DND-41 (cell line): ENCODE measurements at regions not wholly inside any gene's neighbourhood (a gene's known extent, or its start where the extent isn't known, plus 50 kb on each side); places are given as distances from the start of the nearest gene placed in this dataset.

Source experiments
- ATAC-seq: fragments of 200-7000 bp; cut with Tn5 transposase; 3 replicates; pipeline ENCODE4 v1.9.1; 2021; ENCODE audit warnings: low read depth; ENCODE audit not compliant: insufficient read depth
- DNase-seq: peaks from one replicate; pipeline ENCODE4 v3.0.0-alpha.2; 2020
- H2AFZ ChIP-seq: 2 replicates; pipeline ENCODE4 v1.6.0; 2012; ENCODE audit warnings: low read depth, low read length
- H3K27ac ChIP-seq: 2 replicates; pipeline ENCODE4 v1.5.1; 2012; ENCODE audit warnings: low read length, inconsistent platforms
- H3K27me3 ChIP-seq: fragments of 200-600 bp; sonication (generic); 2 replicates; pipeline ENCODE4 v1.6.0; 2012; ENCODE audit warnings: low read length, mild to moderate bottlenecking, inconsistent platforms; ENCODE audit not compliant: insufficient read depth, poor library complexity
- H3K36me3 ChIP-seq: 2 replicates; pipeline ENCODE4 v1.5.1; 2012; ENCODE audit warnings: low read length, inconsistent platforms; ENCODE audit not compliant: insufficient read depth
- H3K4me1 ChIP-seq: 2 replicates; pipeline ENCODE4 v1.5.1; 2012; ENCODE audit warnings: mild to moderate bottlenecking, low read length; ENCODE audit not compliant: insufficient read depth
- H3K4me2 ChIP-seq: 2 replicates; pipeline ENCODE4 v1.6.0; 2012; ENCODE audit warnings: mild to moderate bottlenecking, moderate library complexity, low read length, inconsistent platforms; ENCODE audit not compliant: insufficient read depth
- H3K4me3 ChIP-seq, 2 experiments: fragments of 200-600 bp in 1 of 2; shearing (Covaris generic) in 1 of 2; 2 replicates each; pipeline ENCODE4 v1.5.1; 2012 to 2016; ENCODE audit warnings: inconsistent platforms in 2 of 2, low read length in 2 of 2, mild to moderate bottlenecking in 2 of 2, low read depth in 1 of 2, moderate library complexity in 1 of 2
- H3K79me2 ChIP-seq: 2 replicates; pipeline ENCODE4 v1.6.0; 2012; ENCODE audit warnings: low read length, inconsistent platforms; ENCODE audit not compliant: insufficient read depth
- H3K9ac ChIP-seq: 2 replicates; pipeline ENCODE4 v1.6.0; 2012; ENCODE audit warnings: low read depth, mild to moderate bottlenecking, inconsistent platforms, low read length, moderate library complexity
- H3K9me3 ChIP-seq: 2 replicates; pipeline ENCODE4 v1.5.1; 2012; ENCODE audit warnings: low read length, moderate library complexity, mild to moderate bottlenecking, inconsistent platforms; ENCODE audit not compliant: insufficient read depth, severe bottlenecking
- H4K20me1 ChIP-seq: 2 replicates; pipeline ENCODE4 v1.6.0; 2012; ENCODE audit warnings: low read length; ENCODE audit not compliant: insufficient read depth
- EZH2 ChIP-seq: IDR thresholded peaks from 3 replicates; pipeline ENCODE4 v1.6.1; 2012; ENCODE audit warnings: borderline replicate concordance, low read depth, mild to moderate bottlenecking, moderate library complexity, low read length, inconsistent platforms; ENCODE audit not compliant: severe bottlenecking
- TF ChIP-seq, protein P1 (sequence below): IDR thresholded peaks from 2 replicates; pipeline ENCODE4 v1.5.1; 2012; ENCODE audit warnings: borderline replicate concordance, low read length, moderate library complexity, mild to moderate bottlenecking; ENCODE audit not compliant: poor library complexity, severe bottlenecking; ENCODE audit errors: extremely low read depth

GRCh38 chr2:35788543-35788942, 567.0 kb upstream of the CRIM1 start:
- Histone ChIP-seq H3K27me3 (no peaks in the 10 kb centered on the region), H3K36me3 (no peaks in the 10 kb centered on the region), H3K9me3 (peaks cover 14% of the 10 kb centered on the region), H3K4me3 (no peak overlapping the region), H2AFZ (no peak overlapping the region), H4K20me1 (no peaks in the 10 kb centered on the region), H3K4me1 (no peaks in the 10 kb centered on the region), H3K27ac (no peak overlapping the region), H3K9ac (no peak overlapping the region), H3K79me2 (no peaks in the 10 kb centered on the region), H3K4me2 (no peak overlapping the region)
- TF ChIP-seq, protein P1, sequence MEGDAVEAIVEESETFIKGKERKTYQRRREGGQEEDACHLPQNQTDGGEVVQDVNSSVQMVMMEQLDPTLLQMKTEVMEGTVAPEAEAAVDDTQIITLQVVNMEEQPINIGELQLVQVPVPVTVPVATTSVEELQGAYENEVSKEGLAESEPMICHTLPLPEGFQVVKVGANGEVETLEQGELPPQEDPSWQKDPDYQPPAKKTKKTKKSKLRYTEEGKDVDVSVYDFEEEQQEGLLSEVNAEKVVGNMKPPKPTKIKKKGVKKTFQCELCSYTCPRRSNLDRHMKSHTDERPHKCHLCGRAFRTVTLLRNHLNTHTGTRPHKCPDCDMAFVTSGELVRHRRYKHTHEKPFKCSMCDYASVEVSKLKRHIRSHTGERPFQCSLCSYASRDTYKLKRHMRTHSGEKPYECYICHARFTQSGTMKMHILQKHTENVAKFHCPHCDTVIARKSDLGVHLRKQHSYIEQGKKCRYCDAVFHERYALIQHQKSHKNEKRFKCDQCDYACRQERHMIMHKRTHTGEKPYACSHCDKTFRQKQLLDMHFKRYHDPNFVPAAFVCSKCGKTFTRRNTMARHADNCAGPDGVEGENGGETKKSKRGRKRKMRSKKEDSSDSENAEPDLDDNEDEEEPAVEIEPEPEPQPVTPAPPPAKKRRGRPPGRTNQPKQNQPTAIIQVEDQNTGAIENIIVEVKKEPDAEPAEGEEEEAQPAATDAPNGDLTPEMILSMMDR, result no peak
- TF ChIP-seq EZH2, result no peak
- ATAC-seq (no peak), DNase-seq (no peak)

GRCh38 chr2:35787302-35788031, 568.1 kb upstream of the CRIM1 start:
- Histone ChIP-seq H3K4me1 (no peaks in the 10 kb centered on the region), H3K4me2 (no peak overlapping the region), H2AFZ (no peak overlapping the region), H3K79me2 (no peaks in the 10 kb centered on the region), H3K4me3 (no peak overlapping the region), H3K27me3 (no peaks in the 10 kb centered on the region), H3K36me3 (no peaks in the 10 kb centered on the region), H3K9ac (no peak overlapping the region), H4K20me1 (no peaks in the 10 kb centered on the region), H3K9me3 (peaks cover 14% of the 10 kb centered on the region), H3K27ac (no peak overlapping the region)
- DNase-seq (no peak), ATAC-seq (no peak)
- TF ChIP-seq, protein P1, result no peak
- TF ChIP-seq EZH2, result no peak

DNA sequence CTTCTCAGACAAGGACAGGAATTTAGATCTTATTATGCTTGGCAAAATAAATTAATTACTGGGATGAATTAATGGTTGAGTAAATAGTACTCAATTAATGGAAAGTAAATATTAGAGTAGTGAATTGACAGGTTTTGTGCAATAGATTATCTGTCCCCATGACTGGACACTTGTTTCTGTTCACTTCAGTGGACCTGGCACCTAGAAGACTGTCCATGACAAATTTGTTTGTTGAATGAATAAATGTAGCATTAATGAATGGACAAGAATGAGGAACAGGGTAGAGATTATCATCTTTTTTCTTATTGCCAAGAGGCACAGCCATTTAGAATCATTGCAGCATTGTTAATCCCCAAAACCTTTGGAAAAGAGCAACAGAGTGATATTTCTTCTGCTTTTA, 570.0 kb upstream of the CRIM1 start:
- Histone ChIP-seq H3K4me1 (no peaks in the 10 kb centered on the region), H3K27me3 (no peaks in the 10 kb centered on the region), H3K79me2 (no peaks in the 10 kb centered on the region), H3K36me3 (no peaks in the 10 kb centered on the region), H2AFZ (no peak overlapping the region), H3K27ac (no peak overlapping the region), H3K4me3 (no peak overlapping the region), H3K4me2 (no peak overlapping the region), H3K9ac (no peak overlapping the region), H3K9me3 (peaks cover 14% of the 10 kb centered on the region), H4K20me1 (no peaks in the 10 kb centered on the region)
- ATAC-seq, result no peak
- DNase-seq, result no peak
- no peak for TF ChIP-seq EZH2
- TF ChIP-seq, protein P1, result no peak
